ENCODE measurements at regions not wholly inside any gene's neighbourhood (a gene's known extent, or its start where the extent isn't known, plus 50 kb on each side); places are given as distances from the start of the nearest gene placed in this dataset.

DNA sequence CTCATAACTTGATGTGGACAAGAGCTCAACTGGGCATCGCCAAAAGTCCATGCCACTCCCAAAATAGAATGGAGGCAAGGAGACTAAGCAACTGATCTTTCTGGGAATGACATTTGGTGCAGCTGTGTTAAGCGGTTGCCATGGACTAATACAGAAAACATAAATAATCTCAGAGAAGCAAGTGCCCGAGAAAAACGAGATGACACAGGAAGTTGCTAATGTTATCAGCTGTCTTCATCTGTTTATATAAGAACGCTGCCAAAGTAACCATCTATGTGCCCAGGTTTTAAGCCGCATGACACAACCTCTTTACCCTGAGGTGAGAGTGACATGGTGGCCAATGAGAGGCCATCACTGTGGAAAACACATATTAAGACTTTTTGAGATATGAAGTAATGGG is 54.9 kb upstream of the SACS start:
- TF ChIP-seq, protein P1, sequence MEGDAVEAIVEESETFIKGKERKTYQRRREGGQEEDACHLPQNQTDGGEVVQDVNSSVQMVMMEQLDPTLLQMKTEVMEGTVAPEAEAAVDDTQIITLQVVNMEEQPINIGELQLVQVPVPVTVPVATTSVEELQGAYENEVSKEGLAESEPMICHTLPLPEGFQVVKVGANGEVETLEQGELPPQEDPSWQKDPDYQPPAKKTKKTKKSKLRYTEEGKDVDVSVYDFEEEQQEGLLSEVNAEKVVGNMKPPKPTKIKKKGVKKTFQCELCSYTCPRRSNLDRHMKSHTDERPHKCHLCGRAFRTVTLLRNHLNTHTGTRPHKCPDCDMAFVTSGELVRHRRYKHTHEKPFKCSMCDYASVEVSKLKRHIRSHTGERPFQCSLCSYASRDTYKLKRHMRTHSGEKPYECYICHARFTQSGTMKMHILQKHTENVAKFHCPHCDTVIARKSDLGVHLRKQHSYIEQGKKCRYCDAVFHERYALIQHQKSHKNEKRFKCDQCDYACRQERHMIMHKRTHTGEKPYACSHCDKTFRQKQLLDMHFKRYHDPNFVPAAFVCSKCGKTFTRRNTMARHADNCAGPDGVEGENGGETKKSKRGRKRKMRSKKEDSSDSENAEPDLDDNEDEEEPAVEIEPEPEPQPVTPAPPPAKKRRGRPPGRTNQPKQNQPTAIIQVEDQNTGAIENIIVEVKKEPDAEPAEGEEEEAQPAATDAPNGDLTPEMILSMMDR (IDR thresholded peaks at IDR 0.05; ENCODE audit: borderline replicate concordance, control extremely low read depth, extremely low read depth, insufficient read depth, missing control alignments), result no peak
- DNase-seq (ENCODE audit: low spot score), result no peak
- in situ Hi-C loops (cut with MboI; ENCODE audit: low sequenced_read_pairs, unreplicated experiment), result no loop called here

DNA sequence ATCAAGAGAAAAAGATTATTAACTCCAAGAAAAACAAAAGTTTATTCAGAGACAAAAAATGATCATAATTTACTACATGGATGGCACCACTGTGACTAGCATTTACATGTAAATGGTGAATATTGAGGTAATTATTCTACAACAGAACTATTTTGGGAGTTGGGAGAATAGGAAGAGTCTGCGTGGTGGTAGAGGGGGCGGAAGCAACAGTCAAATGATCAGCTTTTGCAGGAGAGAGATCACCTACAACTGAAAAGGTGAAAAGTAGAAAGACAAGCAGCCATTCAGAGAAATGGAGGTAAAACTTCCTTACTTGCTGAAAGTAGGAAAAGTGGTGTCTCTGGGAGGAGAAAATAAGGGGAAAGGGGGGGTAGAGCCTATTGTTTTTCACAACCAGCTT is 62.8 kb upstream of the SACS start:
- in situ Hi-C loops (cut with MboI; ENCODE audit: low sequenced_read_pairs, unreplicated experiment), result no loop called here
- no peak for DNase-seq (ENCODE audit: low spot score)
- TF ChIP-seq, protein P1 (IDR thresholded peaks at IDR 0.05; ENCODE audit: borderline replicate concordance, control extremely low read depth, extremely low read depth, insufficient read depth, missing control alignments), result no peak

DNA sequence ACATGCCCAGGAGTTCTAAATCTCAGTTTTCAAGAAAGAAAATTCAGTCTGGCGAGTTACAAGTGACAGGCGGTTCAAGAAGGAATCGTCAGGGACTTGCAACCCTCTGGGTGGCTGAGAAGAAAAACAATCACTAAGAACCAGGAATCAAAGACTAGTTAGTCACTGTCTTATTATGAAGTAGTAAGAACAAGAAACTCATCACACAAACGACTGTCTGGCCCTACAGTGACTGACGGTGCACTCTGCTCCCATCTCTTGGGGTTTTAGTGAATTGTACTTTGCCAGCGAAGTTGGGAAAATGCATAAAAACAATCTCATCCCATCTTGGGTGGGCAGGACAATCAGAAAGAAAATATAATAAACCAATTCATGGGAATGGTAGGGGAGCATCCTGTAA is 63.7 kb upstream of the SACS start:
- in situ Hi-C loops (cut with MboI; ENCODE audit: low sequenced_read_pairs, unreplicated experiment), result no loop called here
- TF ChIP-seq, protein P1 (IDR thresholded peaks at IDR 0.05; ENCODE audit: borderline replicate concordance, control extremely low read depth, extremely low read depth, insufficient read depth, missing control alignments), result no peak
- no peak for DNase-seq (ENCODE audit: low spot score)

DNA sequence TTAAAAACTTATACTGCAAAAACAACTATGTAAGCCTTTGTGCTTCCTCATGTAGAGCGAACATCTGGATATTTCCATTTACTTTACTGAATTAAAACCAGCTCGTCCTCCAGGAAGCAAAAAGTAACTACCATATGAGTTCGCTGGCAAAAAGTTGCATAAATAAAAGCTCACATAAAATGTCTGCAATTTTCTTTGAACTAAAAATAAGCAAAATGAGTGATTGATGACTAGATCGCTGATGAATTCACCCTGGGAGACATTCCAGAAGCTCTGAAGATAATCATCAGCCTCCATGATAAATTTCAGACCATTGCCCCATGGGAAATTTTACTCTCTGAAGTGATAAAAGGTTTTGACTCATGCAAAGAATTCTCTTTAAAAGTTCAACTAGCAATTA is 67.3 kb upstream of the SACS start:
- TF ChIP-seq, protein P1 (IDR thresholded peaks at IDR 0.05; ENCODE audit: borderline replicate concordance, control extremely low read depth, extremely low read depth, insufficient read depth, missing control alignments), result no peak
- in situ Hi-C loops (cut with MboI; ENCODE audit: low sequenced_read_pairs, unreplicated experiment), result no loop called here
- DNase-seq (ENCODE audit: low spot score), result no peak

DNA sequence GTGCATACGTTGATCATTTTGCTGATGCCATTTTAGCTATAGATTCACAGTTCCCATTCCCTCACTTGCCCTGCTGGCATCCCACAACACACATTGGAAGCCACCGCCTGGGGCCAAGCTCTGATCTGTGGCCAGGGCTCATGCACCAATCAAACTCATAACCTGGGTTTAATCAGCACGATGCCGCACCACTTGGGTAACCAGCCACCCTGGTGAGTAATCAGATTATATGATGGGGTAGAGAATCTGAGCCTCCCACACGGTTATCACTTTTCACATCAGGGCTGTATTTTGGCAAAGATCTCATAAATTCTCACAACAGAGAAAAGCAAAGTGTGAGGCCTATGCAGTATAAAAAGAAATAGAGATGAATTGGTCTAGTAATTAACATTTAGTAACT is 66.0 kb upstream of the TNFRSF19 start:
- TF ChIP-seq, protein P1 (IDR thresholded peaks at IDR 0.05; ENCODE audit: borderline replicate concordance, control extremely low read depth, extremely low read depth, insufficient read depth, missing control alignments), result no peak
- in situ Hi-C loops (cut with MboI; ENCODE audit: low sequenced_read_pairs, unreplicated experiment), result no loop called here
- DNase-seq (ENCODE audit: low spot score), result no peak

DNA sequence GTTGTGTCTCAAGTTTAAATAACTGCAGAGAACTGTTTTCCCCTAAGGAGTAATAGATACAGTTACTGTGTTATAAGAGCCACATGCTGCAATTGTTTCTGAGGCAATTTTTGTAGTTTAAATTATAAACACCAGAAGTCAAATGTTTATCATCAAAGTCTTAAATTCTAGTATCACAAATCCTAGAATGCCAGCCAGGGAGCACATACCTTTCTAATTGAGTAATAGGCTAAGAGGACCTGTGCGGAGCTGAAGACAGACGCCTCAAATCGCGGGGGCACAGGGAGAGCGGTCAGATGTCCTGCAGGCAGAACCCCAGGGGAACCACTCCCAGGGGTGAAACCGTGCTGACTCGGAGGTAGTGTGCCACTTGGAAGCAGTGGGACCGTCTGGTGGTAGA is 65.2 kb upstream of the TNFRSF19 start:
- TF ChIP-seq, protein P1 (IDR thresholded peaks at IDR 0.05; ENCODE audit: borderline replicate concordance, control extremely low read depth, extremely low read depth, insufficient read depth, missing control alignments), result no peak
- DNase-seq (ENCODE audit: low spot score), result no peak
- in situ Hi-C loops (cut with MboI; ENCODE audit: low sequenced_read_pairs, unreplicated experiment), result no loop called here
